HEK293 (cell line): ENCODE measurements at regions not wholly inside any gene's neighbourhood (a gene's known extent, or its start where the extent isn't known, plus 50 kb on each side); places are given as distances from the start of the nearest gene placed in this dataset.

ENCODE experiments used
- MEIS1 ChIP-seq: sonication (generic); formaldehyde crosslinking; IDR thresholded peaks from 2 replicates; pipeline ENCODE4 v1.8.1; 2022; ENCODE audit warnings: missing genetic modification reagents, mild to moderate bottlenecking, borderline replicate concordance
- WT1 ChIP-seq: fragments of 450-650 bp; formaldehyde crosslinking; IDR thresholded peaks from 2 replicates; pipeline ENCODE4 v1.5.1; 2016; ENCODE audit warnings: missing biosample characterization, missing genetic modification characterization
- ZBTB7A ChIP-seq: fragments of 450-650 bp; formaldehyde crosslinking; IDR thresholded peaks from 2 replicates; pipeline ENCODE4 v1.5.1; 2016; ENCODE audit warnings: low read depth, missing biosample characterization, missing genetic modification characterization
- ZFP37 ChIP-seq: fragments of 450-650 bp; formaldehyde crosslinking; IDR thresholded peaks from 2 replicates; pipeline ENCODE4 v1.5.1; 2016; ENCODE audit warnings: missing biosample characterization, missing genetic modification characterization
- ZNF274 ChIP-seq, 2 experiments: fragments of 200-500 bp in 1 of 2; fragments of 450-650 bp in 1 of 2; sonication (Bioruptor generic) in 1 of 2; formaldehyde crosslinking in 1 of 2; IDR thresholded peaks; 2 replicates each; pipeline versions ENCODE4 v1.5.1 to v1.6.1; 2014 to 2016; ENCODE audit warnings: borderline replicate concordance in 1 of 2, inconsistent platforms in 1 of 2, low read length in 1 of 2, missing biosample characterization in 1 of 2, missing genetic modification characterization in 1 of 2
- TF ChIP-seq, protein P1 (sequence below): fragments of 450-650 bp; formaldehyde crosslinking; IDR thresholded peaks from 2 replicates; pipeline ENCODE4 v1.5.1; 2016; ENCODE audit warnings: missing biosample characterization, missing genetic modification characterization

DNA sequence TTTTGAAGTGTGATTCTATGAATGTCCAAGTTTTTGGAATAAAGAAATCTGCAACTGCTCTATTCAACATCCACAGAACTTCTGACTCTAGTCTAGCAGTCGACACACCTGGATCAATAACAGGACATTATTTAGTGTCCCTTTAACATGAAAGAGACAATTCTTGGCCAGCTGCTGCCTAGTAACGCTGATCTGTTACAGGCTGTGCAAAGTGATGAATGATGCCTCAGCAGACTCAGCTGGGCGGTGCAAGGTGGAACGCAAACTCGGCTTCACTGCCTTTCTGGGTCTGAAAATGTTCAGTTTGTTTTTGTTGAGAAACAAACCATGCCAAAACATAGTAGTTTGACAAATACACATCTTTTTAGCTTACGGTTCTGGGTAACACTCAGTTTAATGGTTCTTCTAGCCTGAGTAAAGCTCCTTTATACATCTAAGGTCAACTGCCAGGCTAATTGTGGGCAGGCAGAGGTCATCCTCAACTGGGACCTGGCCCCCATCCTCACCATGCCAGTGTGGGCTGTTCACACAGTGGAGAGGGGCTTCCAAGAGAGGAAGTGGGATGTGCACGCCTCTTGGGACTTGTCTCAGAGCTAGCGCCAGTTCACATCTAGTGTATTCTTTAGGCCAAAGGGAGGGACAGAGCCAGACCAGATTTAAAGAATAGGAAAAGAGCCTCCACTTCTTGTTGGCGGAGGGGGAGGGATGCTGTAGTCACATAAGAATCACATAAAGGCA lies 879.7 kb downstream of the QKI start:
- TF ChIP-seq MEIS1 (CRISPR knock-in tag) = no peak
- no peak for TF ChIP-seq WT1
- TF ChIP-seq ZBTB7A (tag by site-specific recombination) = no peak
- TF ChIP-seq ZNF274 (IDR thresholded peaks at IDR 0.05; ENCODE audit: low read length) = no peak
- no peak for TF ChIP-seq ZNF274 (tag by site-specific recombination; IDR thresholded peaks at IDR 0.05; ENCODE audit: borderline replicate concordance)
- TF ChIP-seq, protein P1, sequence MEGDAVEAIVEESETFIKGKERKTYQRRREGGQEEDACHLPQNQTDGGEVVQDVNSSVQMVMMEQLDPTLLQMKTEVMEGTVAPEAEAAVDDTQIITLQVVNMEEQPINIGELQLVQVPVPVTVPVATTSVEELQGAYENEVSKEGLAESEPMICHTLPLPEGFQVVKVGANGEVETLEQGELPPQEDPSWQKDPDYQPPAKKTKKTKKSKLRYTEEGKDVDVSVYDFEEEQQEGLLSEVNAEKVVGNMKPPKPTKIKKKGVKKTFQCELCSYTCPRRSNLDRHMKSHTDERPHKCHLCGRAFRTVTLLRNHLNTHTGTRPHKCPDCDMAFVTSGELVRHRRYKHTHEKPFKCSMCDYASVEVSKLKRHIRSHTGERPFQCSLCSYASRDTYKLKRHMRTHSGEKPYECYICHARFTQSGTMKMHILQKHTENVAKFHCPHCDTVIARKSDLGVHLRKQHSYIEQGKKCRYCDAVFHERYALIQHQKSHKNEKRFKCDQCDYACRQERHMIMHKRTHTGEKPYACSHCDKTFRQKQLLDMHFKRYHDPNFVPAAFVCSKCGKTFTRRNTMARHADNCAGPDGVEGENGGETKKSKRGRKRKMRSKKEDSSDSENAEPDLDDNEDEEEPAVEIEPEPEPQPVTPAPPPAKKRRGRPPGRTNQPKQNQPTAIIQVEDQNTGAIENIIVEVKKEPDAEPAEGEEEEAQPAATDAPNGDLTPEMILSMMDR (tag by site-specific recombination) = no peak
- TF ChIP-seq ZFP37 (tag by site-specific recombination) = no peak
